Central memory CD8-positive, alpha-beta T cell (primary cell): ENCODE measurements at regions not wholly inside any gene's neighbourhood (a gene's known extent, or its start where the extent isn't known, plus 50 kb on each side); places are given as distances from the start of the nearest gene placed in this dataset.

Experiments
- ATAC-seq: fragments of 150-1000 bp; cut with Tn5 transposase; replicated peaks from 2 replicates; pipeline ENCODE4 v1.10.0; 2022; ENCODE audit warnings: mild to moderate bottlenecking, moderate FRiP score, moderate number of reproducible peaks; ENCODE audit not compliant: poor library complexity, severe bottlenecking; ENCODE audit errors: extremely low read depth
- DNase-seq, 2 donors: peaks; one replicate each; pipeline ENCODE4 v3.0.0; 2021; ENCODE audit warnings: low spot score in 2 of 2
- H3K27ac Mint-ChIP-seq: one replicate; pipeline ENCODE4 v1.8.0; 2022; ENCODE audit warnings: low read depth, mild to moderate bottlenecking, moderate library complexity, mixed read lengths
- H3K27me3 Mint-ChIP-seq: one replicate; pipeline ENCODE4 v1.8.0; 2022; ENCODE audit warnings: mixed read lengths
- H3K36me3 Mint-ChIP-seq: one replicate; pipeline ENCODE4 v1.8.0; 2022; ENCODE audit warnings: mild to moderate bottlenecking, moderate library complexity, mixed read lengths; ENCODE audit not compliant: insufficient read depth
- H3K4me1 Mint-ChIP-seq: one replicate; pipeline ENCODE4 v1.8.0; 2022; ENCODE audit warnings: mixed read lengths
- H3K4me3 Mint-ChIP-seq: one replicate; pipeline ENCODE4 v1.8.0; 2022; ENCODE audit warnings: mild to moderate bottlenecking, moderate library complexity, mixed read lengths
- H3K9me3 Mint-ChIP-seq: one replicate; pipeline ENCODE4 v1.8.0; 2022; ENCODE audit warnings: mixed read lengths

- no peak for DNase-seq
- Mint-ChIP-seq H3K4me3 (no peak overlapping the region), H3K4me1 (no peaks in the 10 kb centered on the region), H3K36me3 (no peaks in the 10 kb centered on the region), H3K9me3 (peaks cover 6% of the 10 kb centered on the region), H3K27me3 (no peaks in the 10 kb centered on the region), H3K27ac (no peak overlapping the region)
- no peak for ATAC-seq
Measured at GRCh38 chr2:104707056-104707455, 146.9 kb upstream of the POU3F3 start.

- ATAC-seq (no peak), DNase-seq (no peak)
- Mint-ChIP-seq H3K27me3 (no peaks in the 10 kb centered on the region), H3K36me3 (no peaks in the 10 kb centered on the region), H3K9me3 (peaks cover 6% of the 10 kb centered on the region), H3K4me1 (no peaks in the 10 kb centered on the region), H3K4me3 (no peak overlapping the region), H3K27ac (no peak overlapping the region)
Measured at GRCh38 chr2:104708967-104709366, 144.9 kb upstream of the POU3F3 start.

GRCh38 chr2:104716061-104716460, 137.9 kb upstream of the POU3F3 start:
- no peak overlapping the region for H3K27ac Mint-ChIP-seq
- H3K4me1 Mint-ChIP-seq, result no peaks in the 10 kb centered on the region
- no peak overlapping the region for H3K4me3 Mint-ChIP-seq
- no peak for ATAC-seq
- DNase-seq, result no peak
- H3K27me3 Mint-ChIP-seq, result no peaks in the 10 kb centered on the region
- no peaks in the 10 kb centered on the region for H3K36me3 Mint-ChIP-seq
- H3K9me3 Mint-ChIP-seq, result peaks cover 6% of the 10 kb centered on the region

GRCh38 chr2:104733226-104733943, 120.5 kb upstream of the POU3F3 start:
- Mint-ChIP-seq H3K36me3 (no peaks in the 10 kb centered on the region), H3K27ac (no peak overlapping the region), H3K9me3 (peaks cover 8% of the 10 kb centered on the region), H3K4me1 (no peaks in the 10 kb centered on the region), H3K4me3 (no peak overlapping the region), H3K27me3 (no peaks in the 10 kb centered on the region)
- DNase-seq (no peak), ATAC-seq (no peak)

GRCh38 chr2:104734937-104735586, 118.9 kb upstream of the POU3F3 start:
- no peaks in the 10 kb centered on the region for H3K27me3 Mint-ChIP-seq
- no peaks in the 10 kb centered on the region for H3K4me1 Mint-ChIP-seq
- no peaks in the 10 kb centered on the region for H3K36me3 Mint-ChIP-seq
- peaks cover 14% of the 10 kb centered on the region for H3K9me3 Mint-ChIP-seq
- ATAC-seq (no peak), DNase-seq (no peak)
- no peak overlapping the region for H3K27ac Mint-ChIP-seq
- no peak overlapping the region for H3K4me3 Mint-ChIP-seq

- H3K27ac Mint-ChIP-seq, result no peak overlapping the region
- no peak overlapping the region for H3K4me3 Mint-ChIP-seq
- no peak for ATAC-seq
- no peaks in the 10 kb centered on the region for H3K36me3 Mint-ChIP-seq
- no peak for DNase-seq
- peaks cover 14% of the 10 kb centered on the region for H3K9me3 Mint-ChIP-seq
- H3K4me1 Mint-ChIP-seq, result no peaks in the 10 kb centered on the region
- no peaks in the 10 kb centered on the region for H3K27me3 Mint-ChIP-seq
Measured at GRCh38 chr2:104736026-104736425, 117.9 kb upstream of the POU3F3 start.

- no peak overlapping the region for H3K27ac Mint-ChIP-seq
- DNase-seq (no peak), ATAC-seq (no peak)
- peaks cover 6% of the 10 kb centered on the region for H3K9me3 Mint-ChIP-seq
- H3K4me1 Mint-ChIP-seq, result no peaks in the 10 kb centered on the region
- H3K4me3 Mint-ChIP-seq, result no peak overlapping the region
- H3K36me3 Mint-ChIP-seq, result no peaks in the 10 kb centered on the region
- H3K27me3 Mint-ChIP-seq, result no peaks in the 10 kb centered on the region
Measured at GRCh38 chr2:104741860-104742259, 112.1 kb upstream of the POU3F3 start.

GRCh38 chr2:104744537-104744936, 109.4 kb upstream of the POU3F3 start:
- no peak for DNase-seq
- Mint-ChIP-seq H3K4me3 (no peak overlapping the region), H3K27me3 (no peaks in the 10 kb centered on the region), H3K9me3 (no peaks in the 10 kb centered on the region), H3K36me3 (no peaks in the 10 kb centered on the region), H3K27ac (no peak overlapping the region), H3K4me1 (no peaks in the 10 kb centered on the region)
- no peak for ATAC-seq

GRCh38 chr2:104745846-104746245, 108.1 kb upstream of the POU3F3 start:
- H3K27ac Mint-ChIP-seq, result no peak overlapping the region
- ATAC-seq, result no peak

GRCh38 chr2:104746299-104746698, 107.6 kb upstream of the POU3F3 start:
- no peak for DNase-seq
- Mint-ChIP-seq H3K27me3 (no peaks in the 10 kb centered on the region), H3K4me1 (no peaks in the 10 kb centered on the region), H3K27ac (no peak overlapping the region), H3K36me3 (no peaks in the 10 kb centered on the region), H3K9me3 (no peaks in the 10 kb centered on the region), H3K4me3 (no peak overlapping the region)
- no peak for ATAC-seq

More at GRCh38 chr2:104745846-104746245, 108.1 kb upstream of the POU3F3 start:
- Mint-ChIP-seq H3K27me3 (no peaks in the 10 kb centered on the region), H3K4me1 (no peaks in the 10 kb centered on the region), H3K4me3 (no peak overlapping the region), H3K36me3 (no peaks in the 10 kb centered on the region), H3K9me3 (no peaks in the 10 kb centered on the region)
- DNase-seq, result no peak

GRCh38 chr2:104746858-104747257, 107.1 kb upstream of the POU3F3 start:
- Mint-ChIP-seq H3K36me3 (no peaks in the 10 kb centered on the region), H3K27ac (no peak overlapping the region), H3K4me3 (no peak overlapping the region), H3K4me1 (no peaks in the 10 kb centered on the region), H3K9me3 (no peaks in the 10 kb centered on the region), H3K27me3 (no peaks in the 10 kb centered on the region)
- no peak for ATAC-seq
- no peak for DNase-seq

- Mint-ChIP-seq H3K4me3 (no peak overlapping the region), H3K27ac (no peak overlapping the region), H3K36me3 (no peaks in the 10 kb centered on the region), H3K4me1 (no peaks in the 10 kb centered on the region), H3K9me3 (no peaks in the 10 kb centered on the region), H3K27me3 (no peaks in the 10 kb centered on the region)
- DNase-seq (no peak), ATAC-seq (no peak)
Measured at GRCh38 chr2:104749856-104750460, 104.0 kb upstream of the POU3F3 start.

- Mint-ChIP-seq H3K4me3 (no peak overlapping the region), H3K9me3 (no peaks in the 10 kb centered on the region), H3K27me3 (no peaks in the 10 kb centered on the region), H3K4me1 (no peaks in the 10 kb centered on the region), H3K27ac (no peak overlapping the region), H3K36me3 (no peaks in the 10 kb centered on the region)
- DNase-seq (no peak), ATAC-seq (no peak)
Measured at GRCh38 chr2:104752504-104752903, 101.4 kb upstream of the POU3F3 start.
